IMR-90 (cell line): ENCODE measurements at regions not wholly inside any gene's neighbourhood (a gene's known extent, or its start where the extent isn't known, plus 50 kb on each side); places are given as distances from the start of the nearest gene placed in this dataset.

Source experiments
- ATAC-seq: fragments of 200-7000 bp; cut with Tn5 transposase; 2 replicates; pipeline ENCODE4 v1.9.1; 2020; ENCODE audit warnings: low read depth, mild to moderate bottlenecking, moderate library complexity
- BruUV-seq: library from RNA; stranded (reverse); fragments of 400-500 nt; replicated peaks from 2 replicates; lab custom pipeline; 2021; lab: Mats Ljungman, UMichigan
- CTCF ChIA-PET: fragments of 300-600 bp; formaldehyde crosslinking; extraction: SDS; loops from one replicate; lab custom pipeline; 2021; ENCODE audit warnings: antibody characterized with exemption; lab: Yijun Ruan, JAX
- POLR2A ChIA-PET: fragments of 300-600 bp; sonication (Branson Sonifier 250); formaldehyde crosslinking; loops from one replicate; lab custom pipeline; 2022; ENCODE audit warnings: antibody characterized with exemption; ENCODE audit not compliant: unreplicated experiment; lab: Charles Lee
- DNase-seq: peaks from one replicate; pipeline ENCODE4 v3.0.0; 2013
- H2AFZ ChIP-seq: replicated peaks from 2 replicates; pipeline ENCODE3; 2013; ENCODE audit warnings: low read length, mild to moderate bottlenecking; ENCODE audit not compliant: poor library complexity
- H2AK5ac ChIP-seq: 2 replicates; pipeline ENCODE4 v1.6.1; 2013; ENCODE audit warnings: low read depth, low read length, inconsistent platforms
- H2AK9ac ChIP-seq: replicated peaks from 2 replicates; pipeline ENCODE3; 2013; ENCODE audit warnings: mild to moderate bottlenecking, low read depth, low read length, moderate library complexity; ENCODE audit not compliant: poor library complexity
- H2BK120ac ChIP-seq: 2 replicates; pipeline ENCODE4 v1.6.1; 2013; ENCODE audit warnings: low read depth, low read length, inconsistent platforms
- H2BK15ac ChIP-seq: 3 replicates; pipeline ENCODE4 v1.6.1; 2013; ENCODE audit warnings: low read depth, low read length, inconsistent platforms
- H2BK20ac ChIP-seq: 2 replicates; pipeline ENCODE4 v1.6.1; 2013; ENCODE audit warnings: low read depth, mild to moderate bottlenecking, inconsistent platforms, low read length, moderate library complexity
- H2BK5ac ChIP-seq: 2 replicates; pipeline ENCODE4 v1.6.1; 2013; ENCODE audit warnings: mild to moderate bottlenecking, low read depth, low read length, inconsistent platforms; ENCODE audit not compliant: poor library complexity, severe bottlenecking
- H3K14ac ChIP-seq: replicated peaks from 2 replicates; pipeline ENCODE4 v1.6.1; 2013; ENCODE audit warnings: low read depth, low read length, inconsistent platforms
- H3K18ac ChIP-seq: 2 replicates; pipeline ENCODE4 v1.6.1; 2013; ENCODE audit warnings: low read depth, low read length, control low read depth
- H3K23ac ChIP-seq: 2 replicates; pipeline ENCODE4 v1.6.1; 2013; ENCODE audit warnings: low read depth, low read length, inconsistent platforms
- H3K27ac ChIP-seq: 2 replicates; pipeline ENCODE4 v1.5.1; 2013; ENCODE audit warnings: mild to moderate bottlenecking, control low read depth, low read length; ENCODE audit not compliant: insufficient read depth
- H3K27me3 ChIP-seq: 2 replicates; pipeline ENCODE4 v1.6.1; 2013; ENCODE audit warnings: low read length; ENCODE audit not compliant: control insufficient read depth, insufficient read depth
- H3K36me3 ChIP-seq: 2 replicates; pipeline ENCODE4 v1.6.1; 2013; ENCODE audit warnings: low read length, mixed read lengths; ENCODE audit not compliant: control insufficient read depth, insufficient read depth
- H3K4ac ChIP-seq: 2 replicates; pipeline ENCODE4 v1.6.1; 2013; ENCODE audit warnings: low read depth, low read length, inconsistent platforms
- H3K4me1 ChIP-seq: 2 replicates; pipeline ENCODE4 v1.6.1; 2013; ENCODE audit warnings: low read length, mixed read lengths; ENCODE audit not compliant: control insufficient read depth, insufficient read depth
- H3K4me2 ChIP-seq: 2 replicates; pipeline ENCODE4 v1.6.1; 2013; ENCODE audit warnings: low read depth, mild to moderate bottlenecking, control low read depth, low read length, moderate library complexity
- H3K4me3 ChIP-seq: 2 replicates; pipeline ENCODE4 v1.5.1; 2013; ENCODE audit warnings: low read depth, mild to moderate bottlenecking, control low read depth, low read length, moderate library complexity; ENCODE audit not compliant: insufficient read depth
- H3K56ac ChIP-seq: 2 replicates; pipeline ENCODE4 v1.6.1; 2013; ENCODE audit warnings: low read length, inconsistent platforms; ENCODE audit not compliant: insufficient read depth; ENCODE audit errors: extremely low read depth
- H3K79me1 ChIP-seq, 2 experiments: 2 replicates each; pipeline ENCODE4 v1.6.1; 2013; ENCODE audit warnings: low read length in 2 of 2, inconsistent platforms in 1 of 2, low read depth in 1 of 2
- H3K9ac ChIP-seq: 2 replicates; pipeline ENCODE4 v1.6.1; 2013; ENCODE audit warnings: low read depth, low read length, control low read depth
- H3K9me1 ChIP-seq: 2 replicates; pipeline ENCODE4 v1.6.1; 2013; ENCODE audit warnings: low read length, inconsistent platforms; ENCODE audit not compliant: insufficient read depth
- H3K9me3 ChIP-seq: 2 replicates; pipeline ENCODE4 v1.6.1; 2013; ENCODE audit warnings: low read length; ENCODE audit not compliant: control insufficient read depth, insufficient read depth
- H4K20me1 ChIP-seq: 2 replicates; pipeline ENCODE4 v1.6.1; 2013; ENCODE audit warnings: low read length, inconsistent platforms; ENCODE audit not compliant: insufficient read depth
- H4K5ac ChIP-seq: 2 replicates; pipeline ENCODE4 v1.6.1; 2013; ENCODE audit warnings: mild to moderate bottlenecking, low read depth, low read length, control low read depth
- H4K8ac ChIP-seq, 2 experiments: 2 replicates each; pipeline ENCODE4 v1.6.1; 2013; ENCODE audit warnings: low read depth in 2 of 2, low read length in 2 of 2, control low read depth in 1 of 2, inconsistent platforms in 1 of 2
- H4K91ac ChIP-seq: 2 replicates; pipeline ENCODE4 v1.6.1; 2013; ENCODE audit warnings: low read depth, low read length, inconsistent platforms; ENCODE audit not compliant: insufficient read depth
- BHLHE40 ChIP-seq: fragments of 150-350 bp; IDR thresholded peaks from 2 replicates; pipeline ENCODE4 v1.6.1; 2016; ENCODE audit warnings: mild to moderate bottlenecking, low read depth, low read length
- CEBPB ChIP-seq: IDR thresholded peaks from 2 replicates; pipeline ENCODE4 v1.6.1; 2012; ENCODE audit warnings: low read depth, low read length, improper control_type of control experiment
- CHD1 ChIP-seq: IDR thresholded peaks from 2 replicates; pipeline ENCODE4 v1.6.1; 2012; ENCODE audit warnings: low read depth, low read length, improper control_type of control experiment
- FOS ChIP-seq: fragments of 150-350 bp; IDR thresholded peaks from 2 replicates; pipeline ENCODE4 v1.6.1; 2016; ENCODE audit warnings: low read depth, low read length
- MAFK ChIP-seq: IDR thresholded peaks from 2 replicates; pipeline ENCODE4 v1.6.1; 2012; ENCODE audit warnings: low read depth, low read length, improper control_type of control experiment
- MAZ ChIP-seq: IDR thresholded peaks from 2 replicates; pipeline ENCODE4 v1.6.1; 2012; ENCODE audit warnings: low read depth, mild to moderate bottlenecking, low read length, improper control_type of control experiment, moderate library complexity, borderline replicate concordance
- MXI1 ChIP-seq: IDR thresholded peaks from 2 replicates; pipeline ENCODE4 v1.6.1; 2012; ENCODE audit warnings: low read depth, mild to moderate bottlenecking, low read length, moderate library complexity, borderline replicate concordance
- NFE2L2 ChIP-seq: fragments of 150-350 bp; IDR thresholded peaks from 2 replicates; pipeline ENCODE4 v1.6.1; 2016; ENCODE audit warnings: low read depth, mild to moderate bottlenecking, low read length
- POLR2A ChIP-seq: IDR thresholded peaks from 2 replicates; pipeline ENCODE4 v1.6.1; 2012; ENCODE audit warnings: mild to moderate bottlenecking, low read depth, low read length
- RAD21 ChIP-seq: IDR thresholded peaks from 2 replicates; pipeline ENCODE4 v1.6.1; 2012; ENCODE audit warnings: low read length, improper control_type of control experiment
- RCOR1 ChIP-seq: IDR thresholded peaks from 2 replicates; pipeline ENCODE4 v1.6.1; 2012; ENCODE audit warnings: mild to moderate bottlenecking, low read length, improper control_type of control experiment; ENCODE audit not compliant: insufficient replicate concordance
- RFX5 ChIP-seq: IDR thresholded peaks from 2 replicates; pipeline ENCODE4 v1.8.0; 2012; ENCODE audit warnings: low read depth, mild to moderate bottlenecking, low read length, moderate library complexity
- SMC3 ChIP-seq: fragments of 150-350 bp; IDR thresholded peaks from 2 replicates; pipeline ENCODE4 v1.6.1; 2016; ENCODE audit warnings: low read depth, mild to moderate bottlenecking, antibody characterized with exemption, low read length, moderate library complexity
- WGBS, 2 experiments: methylation state at CpG; one replicate each; pipeline versions ENCODE4 v1.1.5 to v1.1.7; 2013; ENCODE audit warnings: missing lambda C conversion rate in 2 of 2; ENCODE audit not compliant: insufficient read length in 1 of 2; ENCODE audit errors: extremely low coverage in 2 of 2; 5-methylcytosine and 5-hydroxymethylcytosine counted together
- dilution Hi-C: fragments of 300-500 bp; cut with HindIII; formaldehyde crosslinking; loops from one replicate; pipeline ENCODE4 v1.14.3; 2018; ENCODE audit warnings: low sequenced_read_pairs; ENCODE audit not compliant: unreplicated experiment
- in situ Hi-C: fragments of 300-500 bp; cut with MboI; formaldehyde crosslinking; loops from 3 replicates; pipeline ENCODE4 v1.14.3; 2019; ENCODE audit warnings: low sequenced_read_pairs, inconsistent platforms, mixed read lengths
- intact Hi-C: fragments of 100-400 bp; cut with micrococcal nuclease; formaldehyde crosslinking; loops from 2 replicates; pipeline ENCODE4 v1.10.0; 2022
- TF ChIP-seq, protein P1 (sequence below): fragments of 150-350 bp; IDR thresholded peaks from 2 replicates; pipeline ENCODE4 v1.6.1; 2017; ENCODE audit warnings: mild to moderate bottlenecking, antibody characterized with exemption, low read length, low read depth
- TF ChIP-seq, protein P2 (sequence below): fragments of 150-350 bp; IDR thresholded peaks from 2 replicates; pipeline ENCODE4 v1.6.1; 2016; ENCODE audit warnings: low read depth, mild to moderate bottlenecking, low read length, moderate library complexity, borderline replicate concordance
- TF ChIP-seq, protein P3 (sequence below): conservative IDR thresholded peaks from 2 replicates; pipeline ENCODE4 v1.5.1; 2012; ENCODE audit warnings: mild to moderate bottlenecking, low read depth, low read length, improper control_type of control experiment

DNA sequence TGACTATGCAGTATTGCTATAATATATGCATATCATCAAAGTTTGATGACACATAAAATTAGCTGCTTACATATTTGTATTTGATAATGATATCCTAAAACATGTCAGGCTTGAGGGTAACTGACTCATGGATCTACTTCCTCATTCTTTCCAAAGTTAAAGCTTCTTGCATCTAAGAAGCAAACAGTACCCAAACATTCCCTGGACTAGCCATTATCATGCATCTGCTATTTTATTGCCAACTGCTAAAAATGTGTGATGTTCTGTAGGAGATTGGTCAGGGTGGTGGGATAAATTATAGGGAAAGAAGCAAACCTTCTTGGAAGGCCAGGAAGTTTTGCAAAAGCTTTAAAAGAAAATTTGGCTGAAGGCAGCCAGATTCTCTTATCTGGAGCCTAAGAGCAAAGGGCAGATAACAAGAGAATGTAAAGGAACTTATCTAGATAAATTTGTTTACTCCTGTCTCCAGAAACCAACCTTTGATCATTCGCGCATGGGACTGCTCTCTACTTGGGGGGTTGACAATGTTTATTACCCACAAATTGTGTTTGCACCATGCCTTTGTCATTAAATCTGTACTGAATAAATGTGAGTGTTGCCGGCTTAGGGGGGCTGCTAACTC, 604.1 kb upstream of the TLE4 start:
- Histone ChIP-seq H2BK5ac (no peak overlapping the region), H2AFZ (no peak overlapping the region), H2AK5ac (no peak overlapping the region), H3K9ac (no peak overlapping the region), H4K8ac (0 out of 4 replicates have a peak overlapping the region, but pooled peaks of 1 of the 2 experiments have one; percentile 12), H2BK20ac (no peak overlapping the region; the same call in 1 of the 2 replicates), H3K23ac (no peak overlapping the region), H3K36me3 (no peaks in the 10 kb centered on the region), H3K14ac (no peak overlapping the region), H3K9me1 (no peaks in the 10 kb centered on the region), H3K79me1 (no peaks in the 10 kb centered on the region), H2BK120ac (no peak overlapping the region; the same call in 1 of the 2 replicates), H3K27ac (no peak overlapping the region), H4K5ac (no peak overlapping the region; the same call in 1 of the 2 replicates), H3K9me3 (no peaks in the 10 kb centered on the region), H3K27me3 (no peaks in the 10 kb centered on the region), H3K4me1 (no peaks in the 10 kb centered on the region), H3K4ac (no peak overlapping the region), H3K56ac (no peak overlapping the region), H2BK15ac (no peak overlapping the region), H4K91ac (no peak overlapping the region), H2AK9ac (no peak overlapping the region), H3K18ac (no peak overlapping the region), H3K4me2 (no peak overlapping the region), H3K4me3 (no peak overlapping the region), H4K20me1 (no peaks in the 10 kb centered on the region)
- CTCF ChIA-PET: no interaction called here
- DNase-seq: peak; percentile 28
- no CpG with 5 or more reads among the region's 3 CpGs for WGBS, 2 experiments
- peak; percentile 57; the same call in 1 of the 2 replicates for ATAC-seq
- intact Hi-C loops (no loop called here), dilution Hi-C loops (no loop called here), in situ Hi-C loops (no loop called here)
- TF ChIP-seq, protein P1, sequence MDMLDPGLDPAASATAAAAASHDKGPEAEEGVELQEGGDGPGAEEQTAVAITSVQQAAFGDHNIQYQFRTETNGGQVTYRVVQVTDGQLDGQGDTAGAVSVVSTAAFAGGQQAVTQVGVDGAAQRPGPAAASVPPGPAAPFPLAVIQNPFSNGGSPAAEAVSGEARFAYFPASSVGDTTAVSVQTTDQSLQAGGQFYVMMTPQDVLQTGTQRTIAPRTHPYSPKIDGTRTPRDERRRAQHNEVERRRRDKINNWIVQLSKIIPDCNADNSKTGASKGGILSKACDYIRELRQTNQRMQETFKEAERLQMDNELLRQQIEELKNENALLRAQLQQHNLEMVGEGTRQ: no peak
- TF ChIP-seq, protein P2, sequence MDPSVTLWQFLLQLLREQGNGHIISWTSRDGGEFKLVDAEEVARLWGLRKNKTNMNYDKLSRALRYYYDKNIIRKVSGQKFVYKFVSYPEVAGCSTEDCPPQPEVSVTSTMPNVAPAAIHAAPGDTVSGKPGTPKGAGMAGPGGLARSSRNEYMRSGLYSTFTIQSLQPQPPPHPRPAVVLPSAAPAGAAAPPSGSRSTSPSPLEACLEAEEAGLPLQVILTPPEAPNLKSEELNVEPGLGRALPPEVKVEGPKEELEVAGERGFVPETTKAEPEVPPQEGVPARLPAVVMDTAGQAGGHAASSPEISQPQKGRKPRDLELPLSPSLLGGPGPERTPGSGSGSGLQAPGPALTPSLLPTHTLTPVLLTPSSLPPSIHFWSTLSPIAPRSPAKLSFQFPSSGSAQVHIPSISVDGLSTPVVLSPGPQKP: no peak
- no peak for TF ChIP-seq FOS
- TF ChIP-seq, protein P3, sequence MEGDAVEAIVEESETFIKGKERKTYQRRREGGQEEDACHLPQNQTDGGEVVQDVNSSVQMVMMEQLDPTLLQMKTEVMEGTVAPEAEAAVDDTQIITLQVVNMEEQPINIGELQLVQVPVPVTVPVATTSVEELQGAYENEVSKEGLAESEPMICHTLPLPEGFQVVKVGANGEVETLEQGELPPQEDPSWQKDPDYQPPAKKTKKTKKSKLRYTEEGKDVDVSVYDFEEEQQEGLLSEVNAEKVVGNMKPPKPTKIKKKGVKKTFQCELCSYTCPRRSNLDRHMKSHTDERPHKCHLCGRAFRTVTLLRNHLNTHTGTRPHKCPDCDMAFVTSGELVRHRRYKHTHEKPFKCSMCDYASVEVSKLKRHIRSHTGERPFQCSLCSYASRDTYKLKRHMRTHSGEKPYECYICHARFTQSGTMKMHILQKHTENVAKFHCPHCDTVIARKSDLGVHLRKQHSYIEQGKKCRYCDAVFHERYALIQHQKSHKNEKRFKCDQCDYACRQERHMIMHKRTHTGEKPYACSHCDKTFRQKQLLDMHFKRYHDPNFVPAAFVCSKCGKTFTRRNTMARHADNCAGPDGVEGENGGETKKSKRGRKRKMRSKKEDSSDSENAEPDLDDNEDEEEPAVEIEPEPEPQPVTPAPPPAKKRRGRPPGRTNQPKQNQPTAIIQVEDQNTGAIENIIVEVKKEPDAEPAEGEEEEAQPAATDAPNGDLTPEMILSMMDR: no peak
- no peak for TF ChIP-seq POLR2A
- no peak for TF ChIP-seq RCOR1
- no peak for TF ChIP-seq SMC3
- TF ChIP-seq MAFK: no peak
- TF ChIP-seq CHD1: no peak
- no peak for TF ChIP-seq BHLHE40
- no peak for TF ChIP-seq NFE2L2
- no peak for TF ChIP-seq MAZ
- no peak for TF ChIP-seq RFX5
- TF ChIP-seq MXI1: no peak
- no peak for TF ChIP-seq RAD21
- TF ChIP-seq CEBPB: no peak
- no TSS peak for BruUV-seq
- POLR2A ChIA-PET: no interaction called here
